Small intestine (tissue), 7 donors: ENCODE measurements at regions not wholly inside any gene's neighbourhood (a gene's known extent, or its start where the extent isn't known, plus 50 kb on each side); places are given as distances from the start of the nearest gene placed in this dataset.
"Not testable (repeated sequence)": the region's sequence is repeated elsewhere in the genome, so short reads cannot be mapped to it uniquely, and the experiment has no call there.

Experiments used
- DNase-seq, 2 donors: peaks; one replicate each; pipeline versions ENCODE4 v3.0.0 to v3.0.0-alpha.2; 2013
- FAIRE-seq: peaks from 2 replicates; lab custom pipeline; 2012; peaks lifted over from hg19 to GRCh38; lab: Jason Lieb, UNC
- H3K27ac ChIP-seq, 3 donors: one replicate each; pipeline ENCODE4 v1.5.1; 2013; ENCODE audit warnings: low read length in 2 of 3, mild to moderate bottlenecking in 2 of 3, control low read depth in 1 of 3, inconsistent platforms in 1 of 3, low read depth in 1 of 3, moderate library complexity in 1 of 3
- H3K27me3 ChIP-seq, 3 donors: one replicate each; pipeline ENCODE4 v1.6.1; 2013; ENCODE audit warnings: low read length in 3 of 3, inconsistent platforms in 1 of 3; ENCODE audit not compliant: control insufficient read depth in 3 of 3, insufficient read depth in 3 of 3
- H3K36me3 ChIP-seq, 3 donors: one replicate each; pipeline ENCODE4 v1.6.1; 2013; ENCODE audit warnings: low read length in 3 of 3, inconsistent platforms in 1 of 3, low read depth in 1 of 3, mild to moderate bottlenecking in 1 of 3, moderate library complexity in 1 of 3; ENCODE audit not compliant: control insufficient read depth in 3 of 3, insufficient read depth in 2 of 3
- H3K4me1 ChIP-seq, 3 donors: one replicate each; pipeline ENCODE4 v1.6.1; 2013; ENCODE audit warnings: low read length in 2 of 3, inconsistent platforms in 1 of 3, low read depth in 1 of 3, mild to moderate bottlenecking in 1 of 3, moderate library complexity in 1 of 3; ENCODE audit not compliant: control insufficient read depth in 3 of 3, insufficient read depth in 2 of 3
- H3K4me3 ChIP-seq, 3 donors: one replicate each; pipeline ENCODE4 v1.5.1; 2013; ENCODE audit warnings: low read length in 3 of 3, control low read depth in 1 of 3, inconsistent platforms in 1 of 3, low read depth in 1 of 3, mild to moderate bottlenecking in 1 of 3, moderate library complexity in 1 of 3
- H3K9me3 ChIP-seq, 2 donors: one replicate each; pipeline ENCODE4 v1.6.1; 2013; ENCODE audit warnings: low read depth in 1 of 2, low read length in 1 of 2; ENCODE audit not compliant: control insufficient read depth in 2 of 2, insufficient read depth in 1 of 2
- WGBS, 3 donors: extraction: QIAGEN DNeasy Blood & Tissue Kit; methylation state at CpG; one replicate each; pipeline ENCODE4 v1.1.7; 2013; 5-methylcytosine and 5-hydroxymethylcytosine counted together
- donor health status: healthy with polysubstance abuse.
- donor health status: control.
- donor health status: control.
- donor health status: Bipolar disorder and iron deficiency.
- donor health status: healthy.

- Histone ChIP-seq H3K4me3 (no peak overlapping the region), H3K27me3 (no peaks in the 10 kb centered on the region), H3K36me3 (no peaks in the 10 kb centered on the region), H3K9me3 (no peaks in the 10 kb centered on the region), H3K27ac (no peak overlapping the region), H3K4me1 (no peaks in the 10 kb centered on the region)
- FAIRE-seq (no peak), DNase-seq (no peak)
- 78 to 100% (median 91%) methylated on average over 1 of the region's 1 CpG for WGBS, 3 donors
Observed at GRCh38 chr21:16438761-16439160, 709.0 kb downstream of the USP25 start.

- H3K27ac ChIP-seq: no peak overlapping the region
- DNase-seq: no peak
- WGBS, 3 donors: 83 to 95% (median 85%) methylated on average over 1 of the region's 1 CpG
- H3K9me3 ChIP-seq: no peaks in the 10 kb centered on the region
- H3K36me3 ChIP-seq: no peaks in the 10 kb centered on the region
- H3K4me1 ChIP-seq: no peaks in the 10 kb centered on the region
- no peak for FAIRE-seq
- no peak overlapping the region for H3K4me3 ChIP-seq
- H3K27me3 ChIP-seq: no peaks in the 10 kb centered on the region
Observed at GRCh38 chr21:16441789-16442188, 712.0 kb downstream of the USP25 start.

GRCh38 chr21:16454399-16454798 lies 724.6 kb downstream of the USP25 start:
- Histone ChIP-seq H3K9me3 (no peaks in the 10 kb centered on the region), H3K4me3 (no peak overlapping the region), H3K27me3 (no peaks in the 10 kb centered on the region), H3K27ac (no peak overlapping the region), H3K36me3 (no peaks in the 10 kb centered on the region), H3K4me1 (no peaks in the 10 kb centered on the region)
- DNase-seq (no peak), FAIRE-seq (no peak)

- H3K9me3 ChIP-seq: no peaks in the 10 kb centered on the region
- WGBS, 3 donors: 81 to 98% (median 94%) methylated on average over 2 of the region's 2 CpGs
- no peaks in the 10 kb centered on the region for H3K4me1 ChIP-seq
- no peak for DNase-seq
- no peak overlapping the region for H3K27ac ChIP-seq
- FAIRE-seq: no peak
- no peaks in the 10 kb centered on the region for H3K27me3 ChIP-seq
- H3K36me3 ChIP-seq: no peaks in the 10 kb centered on the region
- H3K4me3 ChIP-seq: no peak overlapping the region
Observed at GRCh38 chr21:16455526-16455925, 725.7 kb downstream of the USP25 start.

GRCh38 chr21:16455978-16456377 lies 726.2 kb downstream of the USP25 start:
- Histone ChIP-seq H3K36me3 (no peaks in the 10 kb centered on the region), H3K9me3 (no peaks in the 10 kb centered on the region), H3K27me3 (no peaks in the 10 kb centered on the region), H3K27ac (no peak overlapping the region), H3K4me3 (no peak overlapping the region), H3K4me1 (no peaks in the 10 kb centered on the region)
- WGBS, 3 donors: 57 to 66% (median 60%) methylated on average over 5 of the region's 5 CpGs
- peak in 1 of 2 donors; percentile 2 for DNase-seq
- FAIRE-seq: no peak

- Histone ChIP-seq H3K27ac (no peak overlapping the region), H3K36me3 (no peaks in the 10 kb centered on the region), H3K27me3 (no peaks in the 10 kb centered on the region), H3K4me3 (no peak overlapping the region), H3K4me1 (no peaks in the 10 kb centered on the region), H3K9me3 (no peaks in the 10 kb centered on the region)
- 74 to 86% (median 83%) methylated on average over 5 of the region's 5 CpGs for WGBS, 3 donors
- no peak for DNase-seq
- FAIRE-seq: no peak
Observed at GRCh38 chr21:16457498-16457897, 727.7 kb downstream of the USP25 start.

GRCh38 chr21:16460936-16461335 lies 731.2 kb downstream of the USP25 start:
- WGBS, 3 donors: 55 to 70% (median 55%) methylated on average over 2 of the region's 2 CpGs
- DNase-seq: no peak
- H3K9me3 ChIP-seq: peaks cover 0 to 4% of the 10 kb centered on the region in 2 donors
- FAIRE-seq: no peak
- no peak overlapping the region for H3K27ac ChIP-seq
- no peaks in the 10 kb centered on the region for H3K4me1 ChIP-seq
- H3K36me3 ChIP-seq: no peaks in the 10 kb centered on the region
- H3K27me3 ChIP-seq: no peaks in the 10 kb centered on the region
- no peak overlapping the region for H3K4me3 ChIP-seq

- H3K4me3 ChIP-seq, FAIRE-seq, H3K27ac ChIP-seq, H3K4me1 ChIP-seq, H3K36me3 ChIP-seq, DNase-seq, H3K27me3 ChIP-seq, H3K9me3 ChIP-seq: not testable (repeated sequence)
- 76 to 78% (median 78%) methylated on average over 3 of the region's 3 CpGs for WGBS, 3 donors
Observed at GRCh38 chr21:16464211-16464889, 734.6 kb downstream of the USP25 start.

GRCh38 chr21:16468184-16468583 lies 738.4 kb downstream of the USP25 start:
- WGBS, 3 donors: 62 to 76% (median 63%) methylated on average over 2 of the region's 2 CpGs
- no peaks in the 10 kb centered on the region for H3K27me3 ChIP-seq
- DNase-seq: no peak

More at GRCh38 chr21:16468184-16468583, 738.4 kb downstream of the USP25 start:
- Histone ChIP-seq H3K36me3 (no peaks in the 10 kb centered on the region), H3K27ac (no peak overlapping the region), H3K9me3 (peaks cover 0 to 4% of the 10 kb centered on the region in 2 donors), H3K4me3 (no peak overlapping the region), H3K4me1 (no peaks in the 10 kb centered on the region)
- FAIRE-seq: no peak
